Panc1 (cell line): ENCODE measurements at regions not wholly inside any gene's neighbourhood (a gene's known extent, or its start where the extent isn't known, plus 50 kb on each side); places are given as distances from the start of the nearest gene placed in this dataset.

Source experiments
- ATAC-seq: fragments of 200-7000 bp; cut with Tn5 transposase; 2 replicates; pipeline ENCODE4 v1.9.1; 2020; ENCODE audit warnings: mild to moderate bottlenecking, moderate library complexity
- BruUV-seq: library from RNA; stranded (reverse); fragments of 400-500 nt; replicated peaks from 2 replicates; lab custom pipeline; 2021; lab: Mats Ljungman, UMichigan
- CTCF ChIA-PET: fragments of 300-600 bp; sonication (Branson Sonifier 250); formaldehyde crosslinking; loops from one replicate; lab custom pipeline; 2022; ENCODE audit warnings: antibody characterized with exemption; lab: Charles Lee
- POLR2A ChIA-PET: fragments of 300-600 bp; sonication (Branson Sonifier 250); formaldehyde crosslinking; loops from one replicate; lab custom pipeline; 2022; ENCODE audit warnings: antibody characterized with exemption; lab: Charles Lee
- DNase-seq: peaks from one replicate; pipeline ENCODE4 v3.0.0-alpha.2; 2010; ENCODE audit warnings: low read depth, low spot score
- H3K27ac ChIP-seq: 2 replicates; pipeline ENCODE4 v1.5.1; 2011; ENCODE audit warnings: mild to moderate bottlenecking, low read length, inconsistent platforms
- H3K27me3 ChIP-seq: fragments of 200-500 bp; sonication (Bioruptor generic); 2 replicates; pipeline ENCODE4 v1.6.0; 2014; ENCODE audit warnings: low read length, inconsistent platforms; ENCODE audit not compliant: control insufficient read depth, insufficient read depth
- H3K36me3 ChIP-seq: fragments of 200-500 bp; sonication (Bioruptor generic); 2 replicates; pipeline ENCODE4 v1.5.1; 2014; ENCODE audit warnings: inconsistent platforms, mild to moderate bottlenecking, low read length, moderate library complexity; ENCODE audit not compliant: control insufficient read depth, insufficient read depth
- H3K4me1 ChIP-seq: 2 replicates; pipeline ENCODE4 v1.5.1; 2011; ENCODE audit warnings: inconsistent platforms, mild to moderate bottlenecking, low read length, moderate library complexity; ENCODE audit not compliant: control insufficient read depth, insufficient read depth
- H3K4me3 ChIP-seq, 2 experiments: 2 replicates each; pipeline ENCODE4 v1.5.1; 2011 to 2012; ENCODE audit warnings: low read depth in 2 of 2, low read length in 2 of 2, mild to moderate bottlenecking in 2 of 2, inconsistent platforms in 1 of 2, moderate library complexity in 1 of 2
- H3K9me3 ChIP-seq: fragments of 200-500 bp; sonication (Bioruptor generic); 2 replicates; pipeline ENCODE4 v1.5.1; 2014; ENCODE audit warnings: low read depth, mild to moderate bottlenecking, inconsistent platforms, low read length, moderate library complexity; ENCODE audit not compliant: control insufficient read depth, insufficient read depth
- POLR2AphosphoS5 ChIP-seq: IDR thresholded peaks from 2 replicates; pipeline ENCODE4 v1.6.1; 2012; ENCODE audit warnings: mild to moderate bottlenecking, low read depth, low read length, moderate library complexity
- SIN3A ChIP-seq: IDR thresholded peaks from 2 replicates; pipeline ENCODE4 v1.6.1; 2012; ENCODE audit warnings: low read depth, mild to moderate bottlenecking, low read length, moderate library complexity, borderline replicate concordance; ENCODE audit not compliant: insufficient read depth
- TCF7L2 ChIP-seq: IDR thresholded peaks from 2 replicates; pipeline ENCODE4 v1.6.1; 2011; ENCODE audit warnings: mild to moderate bottlenecking, low read depth, low read length, inconsistent platforms
- in situ Hi-C: cut with HindIII; loops from 2 replicates; pipeline ENCODE4 v1.10.0; 2016; ENCODE audit warnings: low sequenced_read_pairs, low pct_unique_long_range_greater_than_20kb
- intact Hi-C: fragments of 100-400 bp; cut with micrococcal nuclease; formaldehyde crosslinking; loops from one replicate; pipeline ENCODE4 v1.10.0; 2022; ENCODE audit not compliant: unreplicated experiment
- TF ChIP-seq, protein P1 (sequence below), 2 experiments: IDR thresholded peaks; 2 replicates each; pipeline ENCODE4 v1.6.1; 2011 to 2012; ENCODE audit warnings: low read depth in 2 of 2, control low read depth in 1 of 2, low read length in 1 of 2, mild to moderate bottlenecking in 1 of 2, moderate library complexity in 1 of 2; ENCODE audit not compliant: insufficient read depth in 1 of 2
- TF ChIP-seq, protein P2 (sequence below): fragments of 450-650 bp; IDR thresholded peaks from 2 replicates; pipeline ENCODE4 v1.5.1; 2017; ENCODE audit warnings: mild to moderate bottlenecking

DNA sequence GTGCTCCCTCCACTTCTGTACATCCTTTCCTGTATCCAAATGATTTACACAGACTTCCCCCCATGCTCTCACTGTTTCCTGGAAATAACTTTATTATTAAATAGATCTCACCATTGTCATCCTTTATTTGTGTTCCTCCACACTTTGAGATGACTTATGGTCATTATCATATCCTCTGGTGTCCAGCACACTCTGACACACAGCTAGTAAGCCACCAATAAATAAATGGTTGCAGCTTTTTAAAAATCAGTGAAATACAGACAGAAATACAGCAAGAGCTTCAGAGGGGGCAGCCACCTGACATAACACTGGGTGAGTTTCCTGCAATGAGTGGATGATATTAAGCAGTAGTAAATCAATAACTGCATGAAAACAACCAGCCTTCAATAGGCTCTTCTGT is 2036.4 kb upstream of the AGA start:
- no peak overlapping the region for H3K27ac ChIP-seq
- in situ Hi-C loops: no loop called here
- intact Hi-C loops: no loop called here
- CTCF ChIA-PET: no interaction called here
- BruUV-seq: no TSS peak
- TF ChIP-seq POLR2AphosphoS5 (no peak), TCF7L2 (no peak), SIN3A (no peak)
- TF ChIP-seq, protein P1, sequence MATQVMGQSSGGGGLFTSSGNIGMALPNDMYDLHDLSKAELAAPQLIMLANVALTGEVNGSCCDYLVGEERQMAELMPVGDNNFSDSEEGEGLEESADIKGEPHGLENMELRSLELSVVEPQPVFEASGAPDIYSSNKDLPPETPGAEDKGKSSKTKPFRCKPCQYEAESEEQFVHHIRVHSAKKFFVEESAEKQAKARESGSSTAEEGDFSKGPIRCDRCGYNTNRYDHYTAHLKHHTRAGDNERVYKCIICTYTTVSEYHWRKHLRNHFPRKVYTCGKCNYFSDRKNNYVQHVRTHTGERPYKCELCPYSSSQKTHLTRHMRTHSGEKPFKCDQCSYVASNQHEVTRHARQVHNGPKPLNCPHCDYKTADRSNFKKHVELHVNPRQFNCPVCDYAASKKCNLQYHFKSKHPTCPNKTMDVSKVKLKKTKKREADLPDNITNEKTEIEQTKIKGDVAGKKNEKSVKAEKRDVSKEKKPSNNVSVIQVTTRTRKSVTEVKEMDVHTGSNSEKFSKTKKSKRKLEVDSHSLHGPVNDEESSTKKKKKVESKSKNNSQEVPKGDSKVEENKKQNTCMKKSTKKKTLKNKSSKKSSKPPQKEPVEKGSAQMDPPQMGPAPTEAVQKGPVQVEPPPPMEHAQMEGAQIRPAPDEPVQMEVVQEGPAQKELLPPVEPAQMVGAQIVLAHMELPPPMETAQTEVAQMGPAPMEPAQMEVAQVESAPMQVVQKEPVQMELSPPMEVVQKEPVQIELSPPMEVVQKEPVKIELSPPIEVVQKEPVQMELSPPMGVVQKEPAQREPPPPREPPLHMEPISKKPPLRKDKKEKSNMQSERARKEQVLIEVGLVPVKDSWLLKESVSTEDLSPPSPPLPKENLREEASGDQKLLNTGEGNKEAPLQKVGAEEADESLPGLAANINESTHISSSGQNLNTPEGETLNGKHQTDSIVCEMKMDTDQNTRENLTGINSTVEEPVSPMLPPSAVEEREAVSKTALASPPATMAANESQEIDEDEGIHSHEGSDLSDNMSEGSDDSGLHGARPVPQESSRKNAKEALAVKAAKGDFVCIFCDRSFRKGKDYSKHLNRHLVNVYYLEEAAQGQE (IDR thresholded peaks at IDR 0.05; ENCODE audit: insufficient read depth in 1 of 2, low read depth in 2 of 2, low read length in 1 of 2): no peak
- TF ChIP-seq, protein P2, sequence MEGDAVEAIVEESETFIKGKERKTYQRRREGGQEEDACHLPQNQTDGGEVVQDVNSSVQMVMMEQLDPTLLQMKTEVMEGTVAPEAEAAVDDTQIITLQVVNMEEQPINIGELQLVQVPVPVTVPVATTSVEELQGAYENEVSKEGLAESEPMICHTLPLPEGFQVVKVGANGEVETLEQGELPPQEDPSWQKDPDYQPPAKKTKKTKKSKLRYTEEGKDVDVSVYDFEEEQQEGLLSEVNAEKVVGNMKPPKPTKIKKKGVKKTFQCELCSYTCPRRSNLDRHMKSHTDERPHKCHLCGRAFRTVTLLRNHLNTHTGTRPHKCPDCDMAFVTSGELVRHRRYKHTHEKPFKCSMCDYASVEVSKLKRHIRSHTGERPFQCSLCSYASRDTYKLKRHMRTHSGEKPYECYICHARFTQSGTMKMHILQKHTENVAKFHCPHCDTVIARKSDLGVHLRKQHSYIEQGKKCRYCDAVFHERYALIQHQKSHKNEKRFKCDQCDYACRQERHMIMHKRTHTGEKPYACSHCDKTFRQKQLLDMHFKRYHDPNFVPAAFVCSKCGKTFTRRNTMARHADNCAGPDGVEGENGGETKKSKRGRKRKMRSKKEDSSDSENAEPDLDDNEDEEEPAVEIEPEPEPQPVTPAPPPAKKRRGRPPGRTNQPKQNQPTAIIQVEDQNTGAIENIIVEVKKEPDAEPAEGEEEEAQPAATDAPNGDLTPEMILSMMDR: no peak
- DNase-seq: no peak
- POLR2A ChIA-PET: no interaction called here
- H3K4me1 ChIP-seq: no peaks in the 10 kb centered on the region
- H3K9me3 ChIP-seq: no peaks in the 10 kb centered on the region
- no peaks in the 10 kb centered on the region for H3K36me3 ChIP-seq
- H3K4me3 ChIP-seq: no peak overlapping the region
- no peaks in the 10 kb centered on the region for H3K27me3 ChIP-seq
- ATAC-seq: no peak

DNA sequence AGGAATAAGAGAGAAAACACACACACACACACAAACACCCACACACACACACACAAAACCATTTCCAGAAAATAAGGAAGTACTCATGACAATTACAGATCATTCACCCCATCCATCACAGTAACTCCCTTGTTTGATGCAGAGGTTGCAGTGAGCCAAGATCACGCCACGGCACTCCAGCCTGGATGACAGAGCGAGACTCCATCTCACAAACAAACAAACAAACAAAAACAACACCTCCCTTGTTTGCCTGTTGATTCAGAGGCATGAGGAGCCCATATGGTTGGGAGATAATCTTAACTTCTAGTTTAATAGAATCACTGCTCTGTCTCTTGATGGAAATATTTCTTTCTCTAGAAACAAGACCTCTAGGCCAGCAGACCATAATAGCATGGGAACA is 2043.5 kb upstream of the AGA start:
- H3K4me1 ChIP-seq: no peaks in the 10 kb centered on the region
- TF ChIP-seq SIN3A (no peak), TCF7L2 (no peak), POLR2AphosphoS5 (no peak)
- TF ChIP-seq, protein P1 (IDR thresholded peaks at IDR 0.05; ENCODE audit: insufficient read depth in 1 of 2, low read depth in 2 of 2, low read length in 1 of 2): no peak
- TF ChIP-seq, protein P2: no peak
- H3K9me3 ChIP-seq: no peaks in the 10 kb centered on the region
- BruUV-seq: no TSS peak
- H3K36me3 ChIP-seq: no peaks in the 10 kb centered on the region
- DNase-seq (no peak), ATAC-seq (no peak)
- in situ Hi-C loops: no loop called here
- intact Hi-C loops: no loop called here
- H3K4me3 ChIP-seq: no peak overlapping the region
- H3K27ac ChIP-seq: no peak overlapping the region
- no peaks in the 10 kb centered on the region for H3K27me3 ChIP-seq
- CTCF ChIA-PET: no interaction called here
- POLR2A ChIA-PET: no interaction called here
